ENCODE measurements at regions not wholly inside any gene's neighbourhood (a gene's known extent, or its start where the extent isn't known, plus 50 kb on each side); places are given as distances from the start of the nearest gene placed in this dataset.

DNA sequence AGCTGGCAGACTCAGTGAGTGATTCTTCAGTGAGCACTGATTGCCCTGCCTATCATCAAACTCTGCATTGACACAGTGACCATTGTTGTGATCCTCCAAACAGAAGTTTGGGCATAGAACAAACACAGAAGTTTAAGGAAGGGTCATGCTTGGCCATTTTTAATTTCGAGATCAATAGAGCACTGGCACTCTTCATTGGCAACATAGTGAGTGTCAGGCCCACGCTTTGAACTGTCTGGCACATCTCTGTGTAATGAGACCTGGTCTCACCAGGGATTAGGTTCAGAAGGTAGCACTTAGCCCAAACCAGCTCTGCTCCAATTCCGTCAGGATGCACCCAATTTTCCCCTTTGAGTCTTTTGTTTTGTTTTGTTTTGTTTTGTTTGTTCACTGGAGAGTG lies 127.1 kb upstream of the MOCS2 start:
- TF ChIP-seq POLR2A (IDR thresholded peaks at IDR 0.05; ENCODE audit: low read depth, low read length) (no peak), POLR2AphosphoS5 (IDR thresholded peaks at IDR 0.05; ENCODE audit: low read depth, low read length) (no peak), TAF1 (IDR thresholded peaks at IDR 0.05; ENCODE audit: borderline replicate concordance, low read depth, low read length) (no peak)
